GM21717 (cell line): ENCODE measurements at regions not wholly inside any gene's neighbourhood (a gene's known extent, or its start where the extent isn't known, plus 50 kb on each side); places are given as distances from the start of the nearest gene placed in this dataset.

Experiments used
- ATAC-seq: cut with Tn5 transposase; IDR thresholded peaks from one replicate; pipeline ENCODE4 v1.9.1; 2021; ENCODE audit warnings: mild to moderate bottlenecking, moderate library complexity; ENCODE audit not compliant: unreplicated experiment

- ATAC-seq: no peak
Observed at GRCh38 chr1:209376774-209377173, 206.7 kb upstream of the CAMK1G start.

DNA sequence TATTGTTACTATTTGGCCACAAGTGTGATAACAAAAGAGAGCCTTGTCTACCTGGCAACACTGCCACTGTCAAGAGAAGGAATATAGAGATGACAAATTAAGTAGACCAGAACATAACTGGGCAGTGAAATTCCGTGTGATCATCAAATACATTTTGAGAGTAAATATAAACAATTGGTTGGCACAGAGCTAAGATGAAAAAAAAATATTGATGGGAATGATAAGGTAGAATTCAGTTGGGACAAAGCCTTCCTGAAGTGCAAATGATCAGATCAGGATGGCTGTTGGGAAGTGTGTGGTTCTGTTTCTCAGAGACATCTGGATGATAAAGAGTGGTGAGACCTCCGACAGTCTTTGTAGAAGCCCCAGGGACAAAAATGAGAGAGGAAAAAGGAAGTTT is 205.5 kb upstream of the CAMK1G start:
- no peak for ATAC-seq

GRCh38 chr1:209379280-209379679 is 204.2 kb upstream of the CAMK1G start:
- ATAC-seq: no peak

DNA sequence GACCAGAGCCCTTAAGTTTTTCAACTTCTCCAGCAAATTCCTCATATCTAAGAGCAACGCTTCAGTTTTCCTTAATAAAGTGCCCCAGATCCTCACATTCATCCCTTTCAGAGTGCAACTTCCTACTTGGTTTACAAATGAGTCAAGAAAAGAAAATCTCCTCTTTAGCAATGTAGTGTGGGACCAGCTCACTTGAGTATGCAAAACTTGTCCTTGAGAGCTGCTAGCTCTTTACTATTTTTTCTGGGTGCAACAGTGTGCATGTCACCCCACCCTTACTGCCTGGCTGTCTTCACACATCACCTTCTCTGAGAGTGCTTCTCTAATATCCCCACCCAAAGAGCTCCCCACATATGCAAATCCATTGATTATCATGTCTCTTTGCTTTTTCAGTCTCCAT is 203.1 kb upstream of the CAMK1G start:
- no peak for ATAC-seq

- ATAC-seq: no peak
Observed at GRCh38 chr1:209382231-209383100, 201.0 kb upstream of the CAMK1G start.

- ATAC-seq: no peak
Observed at GRCh38 chr1:209383422-209383821, 200.1 kb upstream of the CAMK1G start.

- no peak for ATAC-seq
Observed at GRCh38 chr1:209383907-209384709, 199.4 kb upstream of the CAMK1G start.

GRCh38 chr1:209384710-209385550 is 198.6 kb upstream of the CAMK1G start:
- ATAC-seq: no peak

DNA sequence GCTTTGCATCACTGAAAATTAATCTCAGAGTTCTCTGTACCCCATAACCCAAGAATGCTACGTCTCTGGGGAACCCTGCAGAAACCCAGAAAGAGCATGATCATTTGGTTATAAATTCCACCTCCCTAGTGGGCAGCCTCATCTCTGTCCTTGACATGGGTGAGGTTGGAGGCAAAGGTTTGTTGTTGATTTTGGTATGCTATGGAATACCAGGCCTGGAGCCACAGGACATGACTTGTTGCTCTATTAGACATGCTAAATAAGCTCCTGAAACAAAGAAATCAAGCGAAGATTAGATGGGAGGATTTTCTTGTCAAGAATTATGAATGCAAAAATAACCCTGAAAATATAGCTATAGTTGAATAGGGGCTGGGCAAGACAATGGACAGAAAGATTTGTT is 197.4 kb upstream of the CAMK1G start:
- no peak for ATAC-seq

GRCh38 chr1:209387271-209387968 is 196.1 kb upstream of the CAMK1G start:
- no peak for ATAC-seq

GRCh38 chr1:209387969-209388329 is 195.6 kb upstream of the CAMK1G start:
- no peak for ATAC-seq

DNA sequence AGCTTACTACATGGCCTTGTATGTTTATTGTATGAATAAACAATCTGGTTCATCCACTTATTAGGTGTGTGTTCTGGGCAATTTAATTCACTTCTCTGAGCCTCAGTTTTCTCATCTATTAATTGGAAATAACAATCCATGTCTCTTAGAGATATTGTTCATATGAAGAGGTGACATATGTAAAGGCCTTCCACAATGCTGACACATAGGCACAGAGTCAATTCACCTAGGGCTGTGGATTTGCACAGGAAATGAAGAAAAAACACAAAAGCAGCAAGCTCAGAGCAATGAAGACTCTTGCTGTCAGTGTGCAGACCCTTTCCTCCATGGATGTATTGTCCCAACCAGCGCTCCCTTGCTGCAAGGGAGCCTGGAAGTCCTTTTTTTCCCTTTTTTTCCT is 195.2 kb upstream of the CAMK1G start:
- ATAC-seq: no peak

DNA sequence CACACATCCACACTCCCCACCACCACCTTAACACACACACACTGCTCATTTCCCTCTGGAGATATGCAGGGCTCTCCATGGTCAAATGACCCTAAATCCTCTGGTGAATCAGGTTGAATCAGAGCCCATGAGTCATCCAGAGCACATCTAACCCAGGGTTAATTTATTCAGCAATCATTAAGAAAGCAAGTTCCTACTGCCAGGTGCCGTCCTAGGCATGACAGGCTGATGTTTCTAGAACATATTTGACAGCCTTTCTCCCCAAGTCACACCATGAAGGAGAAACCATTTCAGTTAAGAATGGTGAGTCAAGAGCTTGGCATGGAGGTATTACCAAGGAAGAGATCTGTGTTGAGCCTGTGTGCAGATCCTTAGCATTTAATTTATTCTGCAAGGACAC is 194.3 kb upstream of the CAMK1G start:
- ATAC-seq: no peak

GRCh38 chr1:209389975-209390374 is 193.5 kb upstream of the CAMK1G start:
- ATAC-seq: no peak

- ATAC-seq: no peak
Observed at GRCh38 chr1:209390764-209391163, 192.8 kb upstream of the CAMK1G start.

- ATAC-seq: no peak
Observed at GRCh38 chr1:209391792-209392191, 191.7 kb upstream of the CAMK1G start.

- no peak for ATAC-seq
Observed at GRCh38 chr1:209395169-209395568, 188.3 kb upstream of the CAMK1G start.

DNA sequence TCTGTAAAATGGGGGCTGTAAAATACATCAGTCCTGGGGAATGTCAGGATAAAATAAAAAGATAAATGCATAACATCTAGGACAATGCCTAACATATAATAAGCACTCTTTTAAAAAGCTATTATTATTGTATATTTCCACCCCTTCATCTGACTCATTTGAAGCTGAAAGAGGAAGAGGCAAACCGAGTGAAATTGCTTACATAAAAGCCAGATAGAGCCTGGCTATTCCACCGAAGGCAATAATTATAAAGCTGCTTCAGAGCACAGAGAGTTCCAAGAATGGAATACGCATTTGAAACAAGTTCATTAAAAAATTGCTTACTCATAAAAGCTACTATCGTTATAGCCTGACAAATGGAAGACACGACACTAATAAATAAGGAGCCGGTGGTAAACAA is 186.1 kb upstream of the CAMK1G start:
- no peak for ATAC-seq

- ATAC-seq: no peak
Observed at GRCh38 chr1:209397910-209398309, 185.6 kb upstream of the CAMK1G start.

GRCh38 chr1:209398313-209398991 is 185.1 kb upstream of the CAMK1G start:
- no peak for ATAC-seq
